ENCODE measurements at regions not wholly inside any gene's neighbourhood (a gene's known extent, or its start where the extent isn't known, plus 50 kb on each side); places are given as distances from the start of the nearest gene placed in this dataset.

- TF ChIP-seq MCM3 (IDR thresholded peaks at IDR 0.05) (no peak), FOXP1 (CRISPR knock-in tag; IDR thresholded peaks at IDR 0.05) (no peak), XRCC4 (IDR thresholded peaks at IDR 0.05; ENCODE audit: extremely low read depth, insufficient read depth, insufficient read length) (no peak), BRF1 (IDR thresholded peaks at IDR 0.05; ENCODE audit: borderline replicate concordance, extremely low read depth, insufficient read length) (no peak), RBBP5 (IDR thresholded peaks at IDR 0.05; ENCODE audit: borderline replicate concordance, insufficient read depth, low read length, poor library complexity, severe bottlenecking) (no peak), PATZ1 (CRISPR knock-in tag; IDR thresholded peaks at IDR 0.05; ENCODE audit: borderline replicate concordance) (no peak), CREB3L1 (IDR thresholded peaks at IDR 0.05; ENCODE audit: borderline replicate concordance, low read depth) (no peak)
Observed at GRCh38 chr3:6022621-6023020, 835.1 kb downstream of the EDEM1 start (continued).

- Histone ChIP-seq H3K4me2 (ENCODE audit: insufficient read depth, low read length) (no peak overlapping the region), H3K27ac (ENCODE audit: extremely low read depth, low read depth, low read length) (no peak overlapping the region), H3K4me1 (replicated peaks in 1 of 2; ENCODE audit: control insufficient read depth in 2 of 2, insufficient read depth in 2 of 2, low read length in 2 of 2) (no peaks in the 10 kb centered on the region), H4K20me1 (replicated peaks; ENCODE audit: control insufficient read depth, insufficient read depth, low read length) (no peaks in the 10 kb centered on the region), H3K36me3 (ENCODE audit: control insufficient read depth, insufficient read depth, low read length) (no peaks in the 10 kb centered on the region), H3K9me3 (replicated peaks; ENCODE audit: control insufficient read depth, insufficient read depth, low read depth, low read length) (no peaks in the 10 kb centered on the region), H3K9ac (ENCODE audit: insufficient read depth in 1 of 2, low read depth in 2 of 2, low read length in 2 of 2) (no peak overlapping the region), H3K4me3 (no peak overlapping the region), H3K27me3 (ENCODE audit: control insufficient read depth in 2 of 2, insufficient read depth in 2 of 2, low read length in 2 of 2) (no peaks in the 10 kb centered on the region), H3K79me2 (ENCODE audit: control insufficient read depth, insufficient read depth, low read length) (no peaks in the 10 kb centered on the region), H3K9me1 (ENCODE audit: control insufficient read depth, insufficient read depth, low read length) (no peaks in the 10 kb centered on the region), H2AFZ (ENCODE audit: low read depth, low read length) (no peak overlapping the region)
- BruUV-seq (replicated peaks) = no TSS peak
- CTCF ChIA-PET (ENCODE audit: low intra/inter-chr PET ratio) = no interaction called here
- POLR2A ChIA-PET = no interaction called here
- no peak for DNase-seq (ENCODE audit: extremely low read depth in 1 of 4, low spot score in 3 of 4)
- in situ Hi-C loops (cut with MboI) (no loop called here), intact Hi-C loops (cut with micrococcal nuclease) (no loop called here)
- no peak for FAIRE-seq
- no peak for ATAC-seq
- 0% methylated on average over 1 of the region's 1 CpG for WGBS (ENCODE audit: insufficient coverage, low coverage, missing lambda C conversion rate)
- TF ChIP-seq SREBF2 (CRISPR knock-in tag; IDR thresholded peaks at IDR 0.05) (no peak), ZNF197 (CRISPR knock-in tag; IDR thresholded peaks at IDR 0.05; ENCODE audit: low read depth) (no peak), ZNF324 (CRISPR knock-in tag; IDR thresholded peaks at IDR 0.05) (no peak), WHSC1 (IDR thresholded peaks at IDR 0.05; ENCODE audit: low read length) (no peak), PATZ1 (CRISPR knock-in tag; IDR thresholded peaks at IDR 0.05; ENCODE audit: borderline replicate concordance) (no peak), ARID2 (IDR thresholded peaks at IDR 0.05) (no peak), ZNF583 (CRISPR knock-in tag; IDR thresholded peaks at IDR 0.05) (no peak), EZH2 (IDR thresholded peaks at IDR 0.05; ENCODE audit: borderline replicate concordance, low read depth, low read length) (no peak), U2AF1 (optimal IDR thresholded peaks at IDR 0.05; ENCODE audit: low read depth, low read length) (no peak), SIN3B (IDR thresholded peaks at IDR 0.05; ENCODE audit: low read depth) (no peak)
Observed at GRCh38 chr3:6025032-6025431, 835.9 kb upstream of the GRM7 start.
